Mucosa of rectum (tissue), 2 donors: ENCODE measurements at regions not wholly inside any gene's neighbourhood (a gene's known extent, or its start where the extent isn't known, plus 50 kb on each side); places are given as distances from the start of the nearest gene placed in this dataset.

Source experiments
- H3K27ac ChIP-seq, 2 donors: one replicate each; pipeline ENCODE4 v1.7.0; 2013; ENCODE audit warnings: inconsistent platforms in 2 of 2, low read depth in 2 of 2, low read length in 2 of 2
- H3K27me3 ChIP-seq, 2 donors: one replicate each; pipeline ENCODE4 v1.7.0; 2013; ENCODE audit warnings: low read length in 2 of 2; ENCODE audit not compliant: control insufficient read depth in 2 of 2, insufficient read depth in 2 of 2
- H3K36me3 ChIP-seq, 2 donors: one replicate each; pipeline ENCODE4 v1.7.0; 2013; ENCODE audit warnings: low read length in 2 of 2; ENCODE audit not compliant: control insufficient read depth in 2 of 2, insufficient read depth in 2 of 2
- H3K4me1 ChIP-seq, 2 donors: one replicate each; pipeline ENCODE4 v1.7.0; 2013; ENCODE audit warnings: low read length in 2 of 2, mild to moderate bottlenecking in 1 of 2; ENCODE audit not compliant: control insufficient read depth in 2 of 2, insufficient read depth in 2 of 2
- H3K4me3 ChIP-seq, 2 donors: one replicate each; pipeline ENCODE4 v1.7.0; 2013; ENCODE audit warnings: low read length in 2 of 2
- H3K9ac ChIP-seq, 2 donors: one replicate each; pipeline ENCODE4 v1.7.0; 2013; ENCODE audit warnings: low read length in 2 of 2, low read depth in 1 of 2, mild to moderate bottlenecking in 1 of 2
- H3K9me3 ChIP-seq, 2 donors: one replicate each; pipeline ENCODE4 v1.7.0; 2013; ENCODE audit warnings: low read length in 2 of 2; ENCODE audit not compliant: control insufficient read depth in 2 of 2
- donor health status: healthy.
- donor health status: Normal muscosa, but diverticular disease.

DNA sequence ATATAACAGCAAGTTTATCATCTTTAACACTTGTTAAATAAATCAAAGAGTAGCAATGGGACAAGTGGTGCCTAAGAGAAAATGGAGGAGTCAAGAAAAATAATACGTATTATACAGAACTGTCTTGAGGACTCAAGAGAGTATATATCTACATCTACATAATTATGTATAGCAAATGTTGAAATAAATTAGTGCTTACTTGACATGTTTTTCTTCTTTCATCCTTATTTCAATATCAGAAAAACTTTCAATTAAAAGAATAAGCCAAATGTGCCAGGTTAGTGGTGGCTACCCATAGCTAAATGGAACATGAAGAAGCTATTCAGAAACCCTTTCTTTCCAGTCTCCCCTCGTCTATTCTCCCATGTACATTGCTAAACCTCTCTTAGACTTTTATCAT is 267.3 kb upstream of the SPOPL start:
- no peak overlapping the region for H3K4me3 ChIP-seq
- no peaks in the 10 kb centered on the region for H3K9me3 ChIP-seq
- H3K9ac ChIP-seq: no peak overlapping the region
- H3K27me3 ChIP-seq: no peaks in the 10 kb centered on the region
- H3K27ac ChIP-seq: no peak overlapping the region
- no peaks in the 10 kb centered on the region for H3K36me3 ChIP-seq
- peaks cover 0 to 3% of the 10 kb centered on the region in 2 donors for H3K4me1 ChIP-seq

DNA sequence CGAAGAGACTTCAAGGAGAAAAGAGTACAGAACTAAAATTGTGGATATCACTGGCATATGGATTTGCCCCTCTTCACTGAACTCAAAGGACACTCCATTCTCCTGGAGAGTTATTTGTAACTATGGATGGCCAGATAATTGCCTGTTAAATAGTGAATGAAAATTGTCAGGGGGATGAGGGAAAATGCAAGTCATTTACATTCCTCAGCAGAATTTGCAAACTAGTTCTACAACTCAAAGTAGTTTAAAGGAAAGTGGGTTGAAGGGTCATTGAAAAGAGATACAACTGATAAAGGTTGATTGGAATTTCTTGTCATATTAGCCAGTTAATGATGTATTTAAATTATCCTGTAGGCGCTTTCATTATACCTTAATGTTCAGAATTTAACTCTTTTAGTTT is 266.5 kb upstream of the SPOPL start:
- no peaks in the 10 kb centered on the region for H3K27me3 ChIP-seq
- no peak overlapping the region for H3K9ac ChIP-seq

DNA sequence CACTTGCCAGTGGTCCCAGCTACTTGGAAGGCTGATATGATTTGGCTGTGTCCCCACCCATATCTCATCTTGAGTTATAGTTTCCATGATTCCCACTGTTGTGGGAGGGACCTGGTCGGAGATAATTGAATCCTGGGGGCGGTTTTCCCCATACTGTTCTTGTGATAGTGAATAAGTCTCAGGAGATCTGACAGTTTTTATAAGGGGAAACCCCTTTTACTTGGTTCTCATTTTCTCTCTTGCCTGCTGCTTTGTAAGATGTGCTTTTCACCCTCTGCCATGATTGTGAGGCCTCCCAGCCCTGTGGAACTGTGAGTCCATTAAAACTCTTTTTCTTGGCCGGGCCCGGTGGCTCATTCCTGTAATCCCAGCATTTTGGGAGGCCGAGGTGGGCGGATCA is 265.4 kb upstream of the SPOPL start:
- Histone ChIP-seq H3K9me3 (no peaks in the 10 kb centered on the region), H3K27ac (no peak overlapping the region), H3K9ac (no peak overlapping the region), H3K27me3 (no peaks in the 10 kb centered on the region), H3K4me3 (no peak overlapping the region), H3K36me3 (no peaks in the 10 kb centered on the region), H3K4me1 (peaks cover 0 to 3% of the 10 kb centered on the region in 2 donors)

More for the DNA sequence above, 266.5 kb upstream of the SPOPL start:
- H3K36me3 ChIP-seq: no peaks in the 10 kb centered on the region
- H3K9me3 ChIP-seq: no peaks in the 10 kb centered on the region
- no peak overlapping the region for H3K27ac ChIP-seq
- peaks cover 0 to 3% of the 10 kb centered on the region in 2 donors for H3K4me1 ChIP-seq
- no peak overlapping the region for H3K4me3 ChIP-seq

DNA sequence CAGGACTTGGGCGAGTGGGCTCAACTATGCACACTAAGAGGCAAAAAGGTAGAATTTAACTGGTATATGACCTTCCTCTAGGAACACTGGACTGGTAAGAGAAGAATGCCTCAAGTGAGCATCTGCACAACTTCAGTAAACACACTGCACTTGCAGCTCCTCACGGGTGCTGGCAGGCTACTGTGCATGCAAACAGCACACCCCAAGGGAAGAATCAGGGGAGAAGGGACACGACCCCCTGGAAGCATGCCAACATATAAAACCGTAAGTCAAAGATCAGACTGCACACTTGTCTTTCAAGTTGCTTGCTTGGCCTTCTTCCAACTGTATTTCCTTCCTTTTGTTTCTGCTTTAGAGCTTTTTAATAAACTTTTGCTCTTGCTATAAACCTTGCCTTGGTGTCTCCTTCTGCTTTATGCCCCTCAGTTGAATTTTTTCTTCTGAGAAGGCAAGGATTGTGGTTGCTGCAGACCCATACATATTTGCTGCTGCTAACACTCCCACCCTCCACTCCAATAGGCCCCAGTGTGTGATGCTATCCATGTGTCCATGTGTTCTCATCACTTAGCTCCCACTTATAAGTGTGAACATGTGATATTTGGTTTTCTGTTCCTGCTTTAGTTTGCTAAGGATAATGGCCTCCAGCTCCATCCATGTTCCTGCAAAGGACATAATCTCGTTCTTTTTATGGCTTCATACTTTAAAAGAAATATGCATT is 263.7 kb upstream of the SPOPL start:
- Histone ChIP-seq H3K4me1 (peaks cover 0 to 3% of the 10 kb centered on the region in 2 donors), H3K9ac (no peak overlapping the region), H3K9me3 (no peaks in the 10 kb centered on the region), H3K36me3 (no peaks in the 10 kb centered on the region), H3K27me3 (no peaks in the 10 kb centered on the region), H3K27ac (no peak overlapping the region), H3K4me3 (no peak overlapping the region)

DNA sequence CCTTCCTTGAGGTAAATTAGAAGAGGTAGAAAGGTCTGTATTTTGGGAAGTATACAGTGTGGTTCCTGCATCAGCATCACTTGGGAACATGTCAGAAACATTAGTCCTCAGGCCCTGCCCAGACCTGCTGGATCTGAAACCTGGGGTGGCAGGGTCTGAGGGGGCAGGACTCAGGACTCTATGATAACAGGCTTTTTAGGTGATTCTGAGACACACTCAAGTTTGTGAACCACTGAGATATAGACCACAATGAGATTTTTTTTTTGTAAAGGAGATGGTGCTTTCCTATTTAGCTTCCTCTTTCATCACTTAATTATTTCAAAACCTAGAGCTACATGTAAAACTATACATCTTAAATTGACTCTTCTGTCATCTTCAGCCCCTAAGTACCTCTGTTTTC is 262.7 kb upstream of the SPOPL start:
- H3K4me1 ChIP-seq: peaks cover 0 to 3% of the 10 kb centered on the region in 2 donors
- no peaks in the 10 kb centered on the region for H3K9me3 ChIP-seq
- H3K27me3 ChIP-seq: no peaks in the 10 kb centered on the region
- H3K27ac ChIP-seq: no peak overlapping the region
- H3K36me3 ChIP-seq: no peaks in the 10 kb centered on the region
- no peak overlapping the region for H3K4me3 ChIP-seq
- H3K9ac ChIP-seq: no peak overlapping the region

DNA sequence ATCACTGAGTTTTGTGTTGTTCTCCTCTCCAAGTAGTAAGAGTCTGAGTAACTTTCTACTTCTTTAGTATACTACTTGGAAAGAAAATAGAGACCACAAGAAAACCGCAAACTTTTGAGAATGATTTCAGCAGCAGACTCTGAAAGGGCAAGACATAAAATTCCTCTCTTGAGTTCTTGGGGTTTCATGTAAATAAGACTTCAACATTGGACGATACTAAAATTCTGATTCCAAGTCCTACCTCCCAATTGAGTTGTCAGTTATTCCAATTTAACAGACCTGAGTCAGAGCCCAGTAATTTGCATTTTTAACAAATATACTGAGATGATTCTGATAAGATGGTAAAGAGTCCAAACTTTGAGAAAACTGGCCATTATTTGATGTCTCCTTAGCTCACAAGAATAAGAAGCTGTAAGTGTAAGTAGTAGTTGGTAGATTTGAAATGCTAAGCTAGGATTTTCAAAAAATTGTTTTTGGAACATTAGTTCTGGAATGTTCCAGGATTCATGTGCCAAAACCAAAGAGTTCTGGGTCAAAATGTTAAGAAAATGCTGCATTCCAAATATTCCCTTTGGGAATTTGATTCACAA is 261.6 kb upstream of the SPOPL start:
- Histone ChIP-seq H3K36me3 (no peaks in the 10 kb centered on the region), H3K9ac (no peak overlapping the region), H3K27ac (no peak overlapping the region), H3K4me1 (peaks cover 5% of the 10 kb centered on the region in 2 donors), H3K4me3 (no peak overlapping the region), H3K9me3 (no peaks in the 10 kb centered on the region), H3K27me3 (no peaks in the 10 kb centered on the region)

DNA sequence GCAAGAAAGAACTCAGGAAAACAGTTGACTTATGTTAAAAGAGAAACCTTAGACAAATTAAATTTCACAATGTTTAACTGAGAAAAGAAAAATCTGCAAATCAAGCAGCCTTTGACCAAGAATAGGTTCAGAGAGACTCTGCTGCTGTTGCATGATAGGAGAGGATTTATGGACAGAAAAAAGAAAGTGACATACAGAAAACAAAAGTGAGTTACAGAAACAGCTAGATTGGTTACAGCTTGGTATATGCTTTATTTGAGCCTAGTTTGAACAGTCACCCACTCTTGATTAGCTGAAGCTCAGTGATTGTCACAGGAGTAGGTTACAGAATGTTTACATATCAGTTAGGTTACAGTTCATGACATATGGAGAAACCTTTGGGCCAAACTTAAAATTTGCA is 258.2 kb upstream of the SPOPL start:
- no peaks in the 10 kb centered on the region for H3K9me3 ChIP-seq
- H3K4me3 ChIP-seq: no peak overlapping the region
- H3K27ac ChIP-seq: no peak overlapping the region
- no peaks in the 10 kb centered on the region for H3K36me3 ChIP-seq
- no peaks in the 10 kb centered on the region for H3K27me3 ChIP-seq
- H3K4me1 ChIP-seq: peaks cover 5% of the 10 kb centered on the region in 2 donors
- no peak overlapping the region for H3K9ac ChIP-seq

DNA sequence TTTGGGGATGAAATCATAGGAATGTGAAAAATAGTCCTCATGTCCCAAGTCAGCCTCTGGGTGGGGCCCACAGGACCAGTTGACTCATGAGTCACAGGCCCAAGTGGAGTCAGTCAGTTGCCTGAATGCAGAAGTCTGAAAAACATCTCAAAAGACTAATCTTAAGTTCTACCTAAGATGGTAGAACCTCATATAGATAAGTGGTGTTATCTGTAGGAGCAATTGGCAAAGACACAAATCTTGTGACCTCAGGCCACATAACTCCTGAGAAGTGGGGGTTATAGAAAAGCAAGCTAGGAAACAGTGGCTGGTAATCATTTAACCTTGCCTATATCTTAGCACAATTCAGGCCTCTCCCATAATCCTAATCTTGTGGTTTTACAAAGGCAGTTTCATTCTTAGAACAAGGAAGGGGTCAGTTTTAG is 257.1 kb upstream of the SPOPL start:
- H3K9ac ChIP-seq: no peak overlapping the region
- no peak overlapping the region for H3K4me3 ChIP-seq
- H3K36me3 ChIP-seq: no peaks in the 10 kb centered on the region
- no peaks in the 10 kb centered on the region for H3K9me3 ChIP-seq
- peak overlapping the region; percentile 43 to 55 for H3K27ac ChIP-seq
- no peaks in the 10 kb centered on the region for H3K27me3 ChIP-seq
- H3K4me1 ChIP-seq: peaks cover 7 to 13% of the 10 kb centered on the region in 2 donors

DNA sequence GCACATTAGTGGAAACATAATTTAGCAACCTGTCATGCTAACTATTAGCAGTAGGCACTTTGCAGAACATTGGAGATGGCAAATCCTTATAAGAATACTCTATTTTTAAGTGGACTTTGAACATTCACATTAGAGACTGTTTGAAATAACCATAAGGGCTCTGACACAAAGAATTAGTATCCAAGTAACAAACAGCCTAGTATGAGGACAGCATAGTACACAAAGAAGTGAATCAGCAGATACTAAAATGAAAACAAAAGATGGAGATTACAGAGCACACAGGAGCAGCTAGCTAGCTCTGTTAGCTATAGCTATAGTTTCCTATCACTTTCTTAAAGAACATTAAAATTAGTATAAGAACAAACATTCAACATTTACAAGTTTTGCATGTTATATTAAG is 256.3 kb upstream of the SPOPL start:
- Histone ChIP-seq H3K4me1 (peaks cover 9 to 13% of the 10 kb centered on the region in 2 donors), H3K36me3 (no peaks in the 10 kb centered on the region), H3K9me3 (no peaks in the 10 kb centered on the region), H3K27me3 (no peaks in the 10 kb centered on the region), H3K4me3 (peak overlapping the region in 1 of 2 donors; percentile 7), H3K9ac (no peak overlapping the region), H3K27ac (peak overlapping the region; percentile 43 to 55)

DNA sequence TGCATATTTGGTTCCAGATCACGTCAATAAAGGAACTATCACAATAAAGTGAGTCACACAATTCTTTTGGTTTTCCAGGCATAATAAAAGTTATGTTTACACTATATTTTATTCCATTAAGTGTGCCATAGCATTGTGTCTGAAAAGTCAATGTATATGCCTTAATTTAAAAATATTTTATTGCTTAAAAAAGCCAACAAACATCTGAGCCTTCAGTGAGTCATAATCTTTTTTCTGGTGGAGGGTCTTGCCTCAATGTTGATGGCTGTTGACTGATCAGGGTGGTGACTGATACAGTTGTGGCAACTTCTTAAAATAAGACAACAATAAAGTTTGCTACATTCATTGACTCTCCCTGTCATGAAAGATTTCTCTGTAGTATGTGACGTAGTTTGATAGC is 254.3 kb upstream of the SPOPL start:
- Histone ChIP-seq H3K27me3 (no peaks in the 10 kb centered on the region), H3K4me1 (peaks cover 9 to 13% of the 10 kb centered on the region in 2 donors), H3K9me3 (no peaks in the 10 kb centered on the region), H3K9ac (no peak overlapping the region), H3K36me3 (no peaks in the 10 kb centered on the region), H3K27ac (no peak overlapping the region), H3K4me3 (no peak overlapping the region)
